ENCODE measurements at regions not wholly inside any gene's neighbourhood (a gene's known extent, or its start where the extent isn't known, plus 50 kb on each side); places are given as distances from the start of the nearest gene placed in this dataset.

- DNase-seq (ENCODE audit: low read depth in 3 of 3, low spot score in 2 of 3): no peak
Observed at GRCh38 chr21:35585155-35585554, 475.2 kb downstream of the SETD4 start.

- no peak for DNase-seq (ENCODE audit: low read depth in 3 of 3, low spot score in 2 of 3)
Observed at GRCh38 chr21:35583566-35584216, 476.6 kb downstream of the SETD4 start.

- DNase-seq (ENCODE audit: low read depth in 3 of 3, low spot score in 2 of 3): no peak
Observed at GRCh38 chr21:35582731-35583130, 477.6 kb downstream of the SETD4 start.

GRCh38 chr21:35581640-35582039 lies 478.7 kb downstream of the SETD4 start:
- DNase-seq (ENCODE audit: low read depth in 3 of 3, low spot score in 2 of 3): no peak

- no peak for DNase-seq (ENCODE audit: low read depth in 3 of 3, low spot score in 2 of 3)
Observed at GRCh38 chr21:35579520-35580293, 480.6 kb downstream of the SETD4 start.

GRCh38 chr21:35578831-35579471 lies 481.4 kb downstream of the SETD4 start:
- no peak for DNase-seq (ENCODE audit: low read depth in 3 of 3, low spot score in 2 of 3)

- DNase-seq (ENCODE audit: low read depth in 3 of 3, low spot score in 2 of 3): no peak
Observed at GRCh38 chr21:35578347-35578782, 482.0 kb downstream of the SETD4 start.

GRCh38 chr21:35575280-35575915 lies 484.9 kb downstream of the SETD4 start:
- peak in 2 of 3 donors; percentile 12 to 13 for DNase-seq (ENCODE audit: low read depth in 3 of 3, low spot score in 2 of 3)

GRCh38 chr21:35573472-35574374 lies 486.6 kb downstream of the SETD4 start:
- no peak for DNase-seq (ENCODE audit: low read depth in 3 of 3, low spot score in 2 of 3)

GRCh38 chr21:35571910-35572309 lies 488.4 kb downstream of the SETD4 start:
- no peak for DNase-seq (ENCODE audit: low read depth in 3 of 3, low spot score in 2 of 3)

GRCh38 chr21:35568643-35569042 lies 491.7 kb downstream of the SETD4 start:
- no peak for DNase-seq (ENCODE audit: low read depth in 3 of 3, low spot score in 2 of 3)

- DNase-seq (ENCODE audit: low read depth in 3 of 3, low spot score in 2 of 3): no peak
Observed at GRCh38 chr21:35566874-35567273, 493.5 kb downstream of the SETD4 start.

GRCh38 chr21:35565204-35565611 lies 495.1 kb downstream of the SETD4 start:
- no peak for DNase-seq (ENCODE audit: low read depth in 3 of 3, low spot score in 2 of 3)

GRCh38 chr21:35563885-35564451 lies 496.4 kb downstream of the SETD4 start:
- no peak for DNase-seq (ENCODE audit: low read depth in 3 of 3, low spot score in 2 of 3)

- no peak for DNase-seq (ENCODE audit: low read depth in 3 of 3, low spot score in 2 of 3)
Observed at GRCh38 chr21:35562876-35563275, 497.4 kb downstream of the SETD4 start.

- no peak for DNase-seq (ENCODE audit: low read depth in 3 of 3, low spot score in 2 of 3)
Observed at GRCh38 chr21:35561116-35561515, 499.2 kb downstream of the SETD4 start.

GRCh38 chr21:35559829-35560225 lies 500.5 kb downstream of the SETD4 start:
- DNase-seq (ENCODE audit: low read depth in 3 of 3, low spot score in 2 of 3): no peak

GRCh38 chr21:35559128-35559828 lies 501.0 kb downstream of the SETD4 start:
- no peak for DNase-seq (ENCODE audit: low read depth in 3 of 3, low spot score in 2 of 3)

- DNase-seq (ENCODE audit: low read depth in 3 of 3, low spot score in 2 of 3): no peak
Observed at GRCh38 chr21:35556536-35556935, 503.8 kb downstream of the SETD4 start.

Data from right renal cortex interstitium (tissue), 3 donors.